Loucy (cell line): ENCODE measurements at regions not wholly inside any gene's neighbourhood (a gene's known extent, or its start where the extent isn't known, plus 50 kb on each side); places are given as distances from the start of the nearest gene placed in this dataset.

Experiments
- H2AFZ ChIP-seq: fragments of 200-600 bp; sonication (generic); 2 replicates; pipeline ENCODE4 v1.6.0; 2016; ENCODE audit warnings: antibody characterized with exemption, mild to moderate bottlenecking, low read length, moderate library complexity
- H3F3A ChIP-seq: fragments of 200-600 bp; 2 replicates; pipeline ENCODE4 v1.6.0; 2016; ENCODE audit warnings: antibody characterized with exemption, low read depth, mild to moderate bottlenecking
- H3K27me3 ChIP-seq: fragments of 200-600 bp; sonication (generic); 2 replicates; pipeline ENCODE4 v1.6.1; 2014; ENCODE audit warnings: low read length, mild to moderate bottlenecking; ENCODE audit not compliant: insufficient read depth, poor library complexity, severe bottlenecking
- H3K36me3 ChIP-seq: fragments of 200-600 bp; sonication (generic); 2 replicates; pipeline ENCODE4 v1.6.1; 2016; ENCODE audit warnings: low read length; ENCODE audit not compliant: insufficient read depth
- H3K4me1 ChIP-seq: fragments of 200-600 bp; sonication (generic); 2 replicates; pipeline ENCODE4 v1.5.1; 2014; ENCODE audit warnings: low read length, mild to moderate bottlenecking; ENCODE audit not compliant: insufficient read depth, poor library complexity, severe bottlenecking
- H3K4me2 ChIP-seq: fragments of 200-600 bp; sonication (generic); 2 replicates; pipeline ENCODE4 v1.6.0; 2014; ENCODE audit warnings: antibody characterized with exemption, low read length, low read depth, mild to moderate bottlenecking; ENCODE audit not compliant: poor library complexity, severe bottlenecking
- H3K4me3 ChIP-seq: fragments of 200-600 bp; sonication (generic); 2 replicates; pipeline ENCODE4 v1.5.1; 2014; ENCODE audit warnings: low read length, mild to moderate bottlenecking, mixed read lengths; ENCODE audit not compliant: poor library complexity, severe bottlenecking
- H3K79me2 ChIP-seq: fragments of 200-600 bp; sonication (generic); 2 replicates; pipeline ENCODE4 v1.6.1; 2014; ENCODE audit warnings: low read length; ENCODE audit not compliant: insufficient read depth
- H3K9ac ChIP-seq: fragments of 200-600 bp; sonication (generic); 2 replicates; pipeline ENCODE4 v1.6.0; 2014; ENCODE audit warnings: mild to moderate bottlenecking, low read depth, low read length, moderate library complexity; ENCODE audit not compliant: poor library complexity, severe bottlenecking
- H3K9me2 ChIP-seq: fragments of 200-600 bp; sonication (generic); replicated peaks from 2 replicates; pipeline ENCODE4 v1.6.1; 2016; ENCODE audit warnings: low read depth, low read length, mixed read lengths
- H3K9me3 ChIP-seq: fragments of 200-600 bp; sonication (generic); 2 replicates; pipeline ENCODE4 v1.6.1; 2014; ENCODE audit warnings: mild to moderate bottlenecking, antibody characterized with exemption, low read length, low read depth; ENCODE audit not compliant: insufficient read depth
- H4K20me1 ChIP-seq: fragments of 200-600 bp; sonication (generic); 2 replicates; pipeline ENCODE4 v1.6.0; 2014; ENCODE audit warnings: antibody characterized with exemption, low read length, mild to moderate bottlenecking; ENCODE audit not compliant: insufficient read depth, poor library complexity, severe bottlenecking
- CTCF ChIP-seq: fragments of 200-600 bp; sonication (generic); conservative IDR thresholded peaks from 2 replicates; pipeline ENCODE4 v1.5.1; 2014; ENCODE audit warnings: mild to moderate bottlenecking, antibody characterized with exemption, low read length
- EZH2phosphoT487 ChIP-seq: fragments of 200-600 bp; IDR thresholded peaks from 2 replicates; pipeline ENCODE4 v1.6.1; 2018; ENCODE audit warnings: antibody characterized with exemption, mild to moderate bottlenecking, moderate library complexity, borderline replicate concordance

DNA sequence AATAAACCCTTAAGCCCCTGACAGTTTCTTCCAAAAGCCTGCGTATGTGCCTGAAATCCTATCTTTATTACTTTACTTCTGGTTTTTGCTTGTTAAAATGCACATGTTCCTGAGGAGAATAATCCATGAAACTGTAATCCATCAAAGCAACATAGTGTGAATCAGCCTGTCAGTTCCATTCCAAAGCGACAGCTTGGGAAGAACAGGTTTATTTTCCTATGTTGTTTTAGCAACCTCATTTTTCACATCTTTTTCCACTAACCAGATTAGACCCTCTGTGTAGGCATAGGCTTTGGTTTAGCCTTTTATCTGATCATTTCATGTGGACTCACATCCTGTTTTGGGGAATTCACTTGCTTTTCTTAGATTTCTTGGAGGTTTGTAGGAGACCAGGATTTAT, 988.0 kb downstream of the SQOR start:
- no peaks in the 10 kb centered on the region for H3K36me3 ChIP-seq
- H3K4me1 ChIP-seq: no peaks in the 10 kb centered on the region
- H3K9me2 ChIP-seq: no peaks in the 10 kb centered on the region
- H3K4me2 ChIP-seq: no peak overlapping the region
- no peak for TF ChIP-seq EZH2phosphoT487
- TF ChIP-seq CTCF: no peak
- H3K27me3 ChIP-seq: no peaks in the 10 kb centered on the region
- H3F3A ChIP-seq: no peaks in the 10 kb centered on the region
- H2AFZ ChIP-seq: no peak overlapping the region
- H4K20me1 ChIP-seq: no peaks in the 10 kb centered on the region
- H3K9me3 ChIP-seq: peaks cover 6% of the 10 kb centered on the region; the same call in 1 of the 2 replicates
- no peaks in the 10 kb centered on the region for H3K79me2 ChIP-seq
- H3K9ac ChIP-seq: no peak overlapping the region
- no peak overlapping the region for H3K4me3 ChIP-seq

DNA sequence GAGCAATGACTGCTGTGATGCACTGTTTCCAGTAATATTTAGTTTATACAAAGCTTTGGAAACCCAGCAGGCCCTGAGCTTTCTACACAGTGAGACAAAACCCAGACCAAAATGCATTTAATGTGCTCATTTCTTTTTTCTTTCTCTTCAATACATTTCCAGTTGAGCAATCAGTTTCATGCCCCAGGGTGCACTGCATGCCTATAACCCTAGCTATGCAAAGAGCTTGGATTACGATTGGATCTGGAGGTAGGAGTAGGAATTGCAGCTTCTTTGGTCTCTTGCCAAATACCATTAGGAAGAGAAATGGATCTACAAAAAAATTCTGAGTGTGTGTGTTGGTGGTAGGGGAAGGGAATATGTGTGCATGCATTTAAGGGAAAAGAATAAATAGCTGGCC, 1001.4 kb downstream of the SQOR start:
- Histone ChIP-seq H3K79me2 (no peaks in the 10 kb centered on the region), H4K20me1 (no peaks in the 10 kb centered on the region), H3K4me3 (no peak overlapping the region), H3K9ac (no peak overlapping the region), H3K9me2 (no peaks in the 10 kb centered on the region), H3K27me3 (no peaks in the 10 kb centered on the region), H2AFZ (no peak overlapping the region), H3K4me2 (no peak overlapping the region), H3K9me3 (no peaks in the 10 kb centered on the region), H3K36me3 (no peaks in the 10 kb centered on the region), H3F3A (no peaks in the 10 kb centered on the region), H3K4me1 (no peaks in the 10 kb centered on the region)
- no peak for TF ChIP-seq EZH2phosphoT487
- TF ChIP-seq CTCF: no peak

DNA sequence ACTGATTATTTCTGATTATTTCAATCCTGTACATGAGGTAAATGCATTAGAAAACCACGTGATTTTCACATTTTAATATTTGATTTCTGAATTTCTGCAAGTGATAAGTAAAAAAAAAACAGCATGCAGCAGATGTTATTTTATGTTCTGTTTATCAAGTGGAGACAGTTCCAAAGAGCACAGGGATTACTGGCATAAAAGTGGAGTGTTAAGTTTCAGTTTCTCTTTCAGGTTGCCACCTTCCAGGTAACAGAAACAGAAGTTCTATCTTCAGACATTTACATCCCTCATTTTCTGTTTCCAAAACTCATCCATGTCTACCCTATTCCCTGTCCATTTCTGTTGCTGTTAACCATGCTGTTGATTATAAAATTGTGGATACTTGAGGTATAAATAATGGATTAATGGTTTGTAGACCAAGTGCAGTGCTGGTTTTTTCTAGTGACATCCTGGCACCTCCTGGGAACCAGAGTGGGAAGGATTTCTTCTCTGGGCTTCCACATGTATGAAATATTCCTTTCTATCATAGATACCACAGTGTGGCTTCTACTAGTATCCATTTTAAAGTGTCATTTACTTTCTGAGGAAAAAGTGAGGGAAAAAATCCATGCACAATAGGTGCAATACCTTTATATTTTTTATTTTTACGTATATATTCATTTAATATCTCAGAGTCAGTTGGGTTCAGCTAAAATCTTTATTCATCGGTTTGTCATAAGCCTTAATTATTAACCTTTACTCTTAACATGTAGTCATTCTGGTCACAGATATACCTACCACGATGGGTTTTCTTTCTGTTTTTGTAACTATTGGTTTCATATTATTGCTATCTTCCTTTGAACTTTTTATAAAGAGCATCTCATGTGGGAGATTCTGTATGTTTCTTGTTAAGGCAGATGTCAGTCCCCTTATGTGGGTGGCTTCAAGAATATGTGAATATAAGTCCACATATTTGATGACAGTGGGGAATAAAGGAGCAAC, 1010.0 kb downstream of the SQOR start:
- Histone ChIP-seq H3K79me2 (no peaks in the 10 kb centered on the region), H3K4me2 (no peak overlapping the region), H3K4me3 (no peak overlapping the region), H3K9me3 (no peaks in the 10 kb centered on the region), H3K36me3 (no peaks in the 10 kb centered on the region), H4K20me1 (no peaks in the 10 kb centered on the region), H3K9ac (no peak overlapping the region), H3K27me3 (no peaks in the 10 kb centered on the region), H3K9me2 (no peaks in the 10 kb centered on the region), H3F3A (no peaks in the 10 kb centered on the region), H3K4me1 (no peaks in the 10 kb centered on the region), H2AFZ (no peak overlapping the region)
- TF ChIP-seq CTCF: no peak
- no peak for TF ChIP-seq EZH2phosphoT487
